ENCODE measurements at regions not wholly inside any gene's neighbourhood (a gene's known extent, or its start where the extent isn't known, plus 50 kb on each side); places are given as distances from the start of the nearest gene placed in this dataset.

- TF ChIP-seq, protein P1, sequence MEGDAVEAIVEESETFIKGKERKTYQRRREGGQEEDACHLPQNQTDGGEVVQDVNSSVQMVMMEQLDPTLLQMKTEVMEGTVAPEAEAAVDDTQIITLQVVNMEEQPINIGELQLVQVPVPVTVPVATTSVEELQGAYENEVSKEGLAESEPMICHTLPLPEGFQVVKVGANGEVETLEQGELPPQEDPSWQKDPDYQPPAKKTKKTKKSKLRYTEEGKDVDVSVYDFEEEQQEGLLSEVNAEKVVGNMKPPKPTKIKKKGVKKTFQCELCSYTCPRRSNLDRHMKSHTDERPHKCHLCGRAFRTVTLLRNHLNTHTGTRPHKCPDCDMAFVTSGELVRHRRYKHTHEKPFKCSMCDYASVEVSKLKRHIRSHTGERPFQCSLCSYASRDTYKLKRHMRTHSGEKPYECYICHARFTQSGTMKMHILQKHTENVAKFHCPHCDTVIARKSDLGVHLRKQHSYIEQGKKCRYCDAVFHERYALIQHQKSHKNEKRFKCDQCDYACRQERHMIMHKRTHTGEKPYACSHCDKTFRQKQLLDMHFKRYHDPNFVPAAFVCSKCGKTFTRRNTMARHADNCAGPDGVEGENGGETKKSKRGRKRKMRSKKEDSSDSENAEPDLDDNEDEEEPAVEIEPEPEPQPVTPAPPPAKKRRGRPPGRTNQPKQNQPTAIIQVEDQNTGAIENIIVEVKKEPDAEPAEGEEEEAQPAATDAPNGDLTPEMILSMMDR (IDR thresholded peaks at IDR 0.05): no peak
- no peak for TF ChIP-seq POLR2A (IDR thresholded peaks at IDR 0.05)
Measured at GRCh38 chr3:162994165-162994564, 1497.6 kb downstream of the OTOL1 start.

Data from body of pancreas (tissue), 4 donors.